Lower leg skin (tissue), 3 donors: ENCODE measurements at regions not wholly inside any gene's neighbourhood (a gene's known extent, or its start where the extent isn't known, plus 50 kb on each side); places are given as distances from the start of the nearest gene placed in this dataset.

Source experiments
- POLR2A ChIP-seq, 2 donors: fragments of 450-650 bp; IDR thresholded peaks; one replicate each; pipeline ENCODE4 v1.6.1; 2016 to 2017; ENCODE audit warnings: antibody characterized with exemption in 2 of 2, mild to moderate bottlenecking in 1 of 2, moderate library complexity in 1 of 2
- TF ChIP-seq, protein P1 (sequence below), 3 donors: fragments of 450-650 bp; IDR thresholded peaks; one replicate each; pipeline ENCODE4 v1.5.1; 2016; ENCODE audit warnings: antibody characterized with exemption in 3 of 3, mild to moderate bottlenecking in 3 of 3, moderate library complexity in 2 of 3

DNA sequence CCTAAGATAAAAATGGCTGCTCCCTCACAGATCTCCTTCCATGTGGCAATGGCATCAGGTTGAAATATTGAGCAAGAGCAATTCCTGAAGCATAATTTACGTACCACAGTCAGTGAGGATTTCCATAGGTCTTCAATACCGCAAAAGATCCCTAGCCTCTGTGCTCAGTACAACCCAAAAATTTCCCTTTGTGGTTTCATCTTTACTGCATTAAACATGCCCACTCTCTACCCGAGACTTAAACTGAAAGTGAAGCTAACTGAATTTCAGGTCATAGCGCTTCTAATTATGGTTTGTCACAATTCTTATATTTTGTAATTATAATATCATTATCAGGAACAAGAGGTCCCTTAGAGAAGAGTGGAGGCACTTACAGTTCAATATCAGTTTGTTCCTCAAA, 1071.1 kb downstream of the XPNPEP1 start:
- TF ChIP-seq POLR2A (IDR thresholded peaks at IDR 0.05), result no peak
- TF ChIP-seq, protein P1, sequence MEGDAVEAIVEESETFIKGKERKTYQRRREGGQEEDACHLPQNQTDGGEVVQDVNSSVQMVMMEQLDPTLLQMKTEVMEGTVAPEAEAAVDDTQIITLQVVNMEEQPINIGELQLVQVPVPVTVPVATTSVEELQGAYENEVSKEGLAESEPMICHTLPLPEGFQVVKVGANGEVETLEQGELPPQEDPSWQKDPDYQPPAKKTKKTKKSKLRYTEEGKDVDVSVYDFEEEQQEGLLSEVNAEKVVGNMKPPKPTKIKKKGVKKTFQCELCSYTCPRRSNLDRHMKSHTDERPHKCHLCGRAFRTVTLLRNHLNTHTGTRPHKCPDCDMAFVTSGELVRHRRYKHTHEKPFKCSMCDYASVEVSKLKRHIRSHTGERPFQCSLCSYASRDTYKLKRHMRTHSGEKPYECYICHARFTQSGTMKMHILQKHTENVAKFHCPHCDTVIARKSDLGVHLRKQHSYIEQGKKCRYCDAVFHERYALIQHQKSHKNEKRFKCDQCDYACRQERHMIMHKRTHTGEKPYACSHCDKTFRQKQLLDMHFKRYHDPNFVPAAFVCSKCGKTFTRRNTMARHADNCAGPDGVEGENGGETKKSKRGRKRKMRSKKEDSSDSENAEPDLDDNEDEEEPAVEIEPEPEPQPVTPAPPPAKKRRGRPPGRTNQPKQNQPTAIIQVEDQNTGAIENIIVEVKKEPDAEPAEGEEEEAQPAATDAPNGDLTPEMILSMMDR (IDR thresholded peaks at IDR 0.05), result no peak
